GM10266 (cell line): ENCODE measurements at regions not wholly inside any gene's neighbourhood (a gene's known extent, or its start where the extent isn't known, plus 50 kb on each side); places are given as distances from the start of the nearest gene placed in this dataset.
"Not testable (repeated sequence)": the region's sequence is repeated elsewhere in the genome, so short reads cannot be mapped to it uniquely, and the experiment has no call there.

Experiments
- DNase-seq: peaks from one replicate; pipeline ENCODE4 v3.0.0; 2012; ENCODE audit errors: extremely low spot score
- TF ChIP-seq, protein P1 (sequence below): IDR thresholded peaks from 2 replicates; pipeline ENCODE4 v1.5.1; 2012; ENCODE audit warnings: mild to moderate bottlenecking, low read depth; ENCODE audit not compliant: control insufficient read depth, insufficient read depth; ENCODE audit errors: missing control alignments

DNA sequence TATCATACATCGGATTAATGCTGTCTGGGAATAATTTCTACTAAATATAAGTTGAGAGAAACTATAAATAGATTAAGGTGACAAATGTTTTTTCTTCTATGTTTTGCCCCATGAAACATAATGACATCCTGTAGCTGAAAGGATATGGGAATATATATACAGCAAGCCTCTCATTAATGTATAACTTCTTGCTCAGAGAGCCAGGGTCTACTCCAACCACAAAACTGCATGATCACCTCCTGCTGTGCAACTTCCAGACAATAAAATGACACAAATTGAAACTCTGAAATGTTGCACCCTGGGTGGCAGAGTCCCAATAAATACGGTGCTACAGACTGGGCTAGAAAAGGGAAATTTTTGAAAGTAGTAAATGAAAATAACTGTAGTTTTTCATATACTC lies 571.9 kb upstream of the CBLB start:
- TF ChIP-seq, protein P1, sequence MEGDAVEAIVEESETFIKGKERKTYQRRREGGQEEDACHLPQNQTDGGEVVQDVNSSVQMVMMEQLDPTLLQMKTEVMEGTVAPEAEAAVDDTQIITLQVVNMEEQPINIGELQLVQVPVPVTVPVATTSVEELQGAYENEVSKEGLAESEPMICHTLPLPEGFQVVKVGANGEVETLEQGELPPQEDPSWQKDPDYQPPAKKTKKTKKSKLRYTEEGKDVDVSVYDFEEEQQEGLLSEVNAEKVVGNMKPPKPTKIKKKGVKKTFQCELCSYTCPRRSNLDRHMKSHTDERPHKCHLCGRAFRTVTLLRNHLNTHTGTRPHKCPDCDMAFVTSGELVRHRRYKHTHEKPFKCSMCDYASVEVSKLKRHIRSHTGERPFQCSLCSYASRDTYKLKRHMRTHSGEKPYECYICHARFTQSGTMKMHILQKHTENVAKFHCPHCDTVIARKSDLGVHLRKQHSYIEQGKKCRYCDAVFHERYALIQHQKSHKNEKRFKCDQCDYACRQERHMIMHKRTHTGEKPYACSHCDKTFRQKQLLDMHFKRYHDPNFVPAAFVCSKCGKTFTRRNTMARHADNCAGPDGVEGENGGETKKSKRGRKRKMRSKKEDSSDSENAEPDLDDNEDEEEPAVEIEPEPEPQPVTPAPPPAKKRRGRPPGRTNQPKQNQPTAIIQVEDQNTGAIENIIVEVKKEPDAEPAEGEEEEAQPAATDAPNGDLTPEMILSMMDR, result no peak
- no peak for DNase-seq

DNA sequence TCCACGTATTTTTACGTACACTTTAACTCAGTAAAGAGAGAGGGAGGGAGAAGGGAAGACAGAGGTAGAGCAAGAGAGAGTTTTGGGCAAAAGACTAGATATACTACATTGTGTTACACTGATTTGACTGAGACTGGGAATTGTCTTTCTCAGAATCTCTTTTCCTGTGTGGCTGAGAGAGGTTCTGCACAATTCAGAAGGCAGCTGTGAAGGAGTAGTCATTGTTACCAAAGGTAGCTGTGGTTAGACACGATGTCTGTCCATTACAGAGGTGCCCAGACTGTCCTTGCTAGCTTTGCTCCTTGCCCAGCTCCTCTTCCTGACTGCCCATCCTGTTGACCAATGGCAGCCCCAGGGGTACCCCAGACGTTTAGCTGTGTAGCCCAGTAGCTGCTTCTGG lies 577.5 kb upstream of the CBLB start:
- DNase-seq, result no peak
- TF ChIP-seq, protein P1, result no peak

DNA sequence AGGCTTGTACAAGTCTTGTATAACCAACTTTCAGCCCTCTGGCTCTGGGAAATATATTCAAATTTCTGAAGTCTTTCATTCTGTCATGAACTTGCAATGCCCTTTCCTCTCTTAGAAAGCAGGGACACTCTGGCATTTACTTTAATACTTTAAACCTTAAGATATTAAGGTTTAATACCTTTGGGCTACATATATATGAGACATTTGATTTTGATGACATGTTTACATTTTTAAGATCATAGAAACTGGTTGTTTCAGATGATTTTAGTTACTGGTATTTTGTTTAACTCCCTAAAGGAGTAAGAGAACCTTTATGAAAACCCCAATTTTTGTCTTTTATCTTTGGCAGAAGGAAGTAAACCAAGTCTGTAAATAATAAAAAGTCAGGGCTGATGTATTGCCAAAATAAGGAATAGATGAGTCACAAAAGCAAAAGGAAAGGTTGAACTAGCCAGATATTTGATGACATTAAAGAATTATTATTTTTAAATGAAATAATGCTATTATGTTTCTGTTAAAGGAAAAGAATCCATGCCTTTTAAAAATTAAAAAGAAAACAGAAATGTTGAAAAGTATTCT lies 579.0 kb upstream of the CBLB start:
- TF ChIP-seq, protein P1, result no peak
- DNase-seq, result no peak

DNA sequence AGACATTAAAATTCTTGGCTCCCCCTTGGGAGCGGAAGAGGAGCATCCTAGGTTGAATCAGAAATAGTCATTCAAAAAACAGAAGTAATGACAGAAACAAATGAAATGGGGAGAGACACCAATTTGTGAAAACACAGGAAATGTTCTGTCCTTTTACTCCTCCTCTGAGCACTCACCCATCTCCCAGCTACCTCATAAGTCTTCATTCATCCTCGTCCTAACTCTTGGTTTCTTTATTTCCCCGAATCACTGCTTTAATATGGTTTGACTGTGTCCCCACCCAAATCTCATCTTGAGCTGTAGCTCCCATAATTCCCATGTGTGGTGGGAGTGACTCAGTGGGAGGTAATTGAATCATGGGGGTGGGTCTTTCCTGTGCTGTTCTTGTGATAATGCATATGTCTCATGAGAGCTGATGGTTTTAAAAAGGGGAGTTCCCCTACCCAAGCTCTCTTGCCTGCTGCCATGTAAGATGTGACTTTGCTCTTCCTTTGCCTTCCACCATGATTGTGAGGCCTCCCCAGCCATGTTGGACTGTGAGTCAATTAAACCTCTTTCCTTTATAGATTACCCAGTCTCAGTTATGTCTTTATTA lies 579.7 kb upstream of the CBLB start:
- not testable (repeated sequence) for DNase-seq

DNA sequence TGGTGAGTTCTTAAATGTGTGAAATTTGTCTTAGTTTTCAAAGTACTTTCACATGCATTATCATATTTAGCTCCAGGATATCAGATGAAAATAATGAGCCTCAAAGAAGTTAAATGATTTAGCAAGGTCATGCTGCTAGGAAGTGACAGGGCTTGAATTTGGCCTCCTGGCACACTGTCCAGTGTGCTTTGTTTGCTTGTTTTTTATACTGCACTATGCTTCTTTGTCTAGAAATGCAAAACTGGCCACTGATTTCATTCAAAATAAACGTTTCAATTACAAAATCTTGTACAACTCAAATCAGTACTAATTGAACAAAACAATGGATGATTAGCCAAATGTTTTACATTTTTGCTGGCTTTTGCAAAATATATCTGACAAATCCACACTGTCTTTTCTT lies 583.3 kb upstream of the CBLB start:
- TF ChIP-seq, protein P1, result no peak
- no peak for DNase-seq

DNA sequence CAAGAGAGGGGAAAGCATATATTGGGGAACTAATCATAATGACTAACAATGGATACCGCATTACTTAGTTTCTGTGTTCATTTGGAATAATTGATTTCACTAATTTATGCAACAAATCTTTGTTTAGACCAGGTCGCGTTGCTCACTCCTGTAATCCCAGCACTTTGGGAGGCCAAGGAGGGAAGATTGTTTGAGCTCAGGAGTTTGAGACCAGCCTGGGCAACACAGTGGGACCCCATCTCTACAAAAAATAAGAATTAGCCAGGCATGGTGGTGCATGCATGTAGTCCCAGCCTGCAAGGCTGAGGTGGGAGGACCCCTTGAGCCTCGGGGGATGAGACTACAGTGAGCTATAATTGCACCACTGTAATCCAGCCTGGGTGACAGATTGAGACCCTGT lies 585.7 kb upstream of the CBLB start:
- TF ChIP-seq, protein P1, result no peak
- DNase-seq, result no peak

DNA sequence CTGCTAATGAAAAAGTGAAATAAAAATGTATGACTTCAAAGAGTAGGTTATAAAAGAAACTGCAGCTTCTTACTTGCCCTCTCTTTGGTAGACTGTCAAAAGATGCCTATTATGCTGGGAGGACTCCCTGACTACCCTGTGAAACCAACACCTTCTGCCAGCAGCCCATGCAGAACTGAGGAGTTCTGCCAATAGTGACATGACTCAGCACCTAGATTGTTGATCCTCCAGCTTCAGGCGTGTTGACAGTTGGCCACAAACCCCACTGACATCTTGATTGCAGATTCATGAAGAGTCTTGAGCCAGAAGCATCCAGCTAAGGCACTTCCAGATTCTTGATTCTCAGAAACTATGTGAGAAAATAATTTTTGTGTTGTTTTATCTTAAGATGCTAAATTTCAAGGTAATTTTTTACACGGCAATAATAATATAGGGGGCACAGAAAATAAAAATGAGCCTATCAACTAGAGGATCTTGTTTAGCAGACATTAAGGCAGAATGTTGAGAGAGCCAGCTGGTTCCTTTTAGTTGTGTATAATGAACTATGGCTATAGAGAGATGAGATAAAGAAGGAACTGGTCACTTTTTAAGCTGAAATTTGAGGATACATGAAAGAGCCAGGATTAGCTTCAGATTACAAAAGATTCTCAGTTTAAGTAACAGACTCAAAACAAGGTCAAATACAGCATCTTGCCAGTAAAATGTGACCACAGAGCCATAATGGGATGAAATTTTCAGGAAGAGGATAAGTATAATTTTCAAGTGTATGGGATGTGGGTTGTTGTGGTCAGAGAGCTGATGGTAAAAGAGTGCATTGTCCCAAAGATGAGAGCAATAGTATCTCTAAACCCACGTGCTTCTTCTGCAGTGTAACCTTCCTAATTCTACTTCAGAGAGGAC lies 588.7 kb upstream of the CBLB start:
- peak; percentile 18 for DNase-seq

More for the DNA sequence above, 588.7 kb upstream of the CBLB start:
- TF ChIP-seq, protein P1, result no peak
